ENCODE measurements at regions not wholly inside any gene's neighbourhood (a gene's known extent, or its start where the extent isn't known, plus 50 kb on each side); places are given as distances from the start of the nearest gene placed in this dataset.

DNA sequence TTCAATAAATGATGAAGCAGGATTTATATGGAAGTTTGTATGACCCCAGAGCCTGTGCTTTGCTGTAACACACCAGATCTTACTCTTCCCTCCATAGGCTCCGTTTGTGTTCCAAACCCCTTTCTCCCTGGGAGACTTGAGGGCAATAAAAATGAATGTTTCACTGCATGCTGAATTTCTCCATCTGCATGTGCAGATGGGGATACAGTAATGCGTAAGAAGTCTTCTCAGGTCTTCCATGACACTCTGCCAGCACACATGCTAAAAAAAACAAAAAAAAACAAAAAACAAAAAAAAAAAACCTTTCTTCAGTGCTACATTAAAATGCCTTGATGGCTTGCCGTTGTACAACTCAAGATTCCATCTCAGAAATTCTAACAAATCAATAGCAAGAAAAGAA, 170.2 kb upstream of the ANKFN1 start:
- no peaks in the 10 kb centered on the region for H3K4me1 ChIP-seq (ENCODE audit: low read length)
- H3K9me3 ChIP-seq (replicated peaks; ENCODE audit: insufficient read depth, low read length): no peaks in the 10 kb centered on the region
- no peaks in the 10 kb centered on the region for H3K9me2 ChIP-seq (replicated peaks; ENCODE audit: insufficient read depth, low read length)

GRCh38 chr17:55986817-55987216, 166.5 kb upstream of the ANKFN1 start:
- no peak for DNase-seq
- Histone ChIP-seq H4K20me1 (ENCODE audit: insufficient read depth, low read length) (no peaks in the 10 kb centered on the region), H3F3A (ENCODE audit: insufficient read depth, low read length) (no peaks in the 10 kb centered on the region), H3K79me2 (ENCODE audit: low read length) (no peaks in the 10 kb centered on the region), H2AFZ (ENCODE audit: low read length) (no peak overlapping the region), H3K4me2 (ENCODE audit: low read depth, low read length) (no peak overlapping the region), H3K27ac (ENCODE audit: low read length) (no peak overlapping the region), H3K9me3 (replicated peaks; ENCODE audit: insufficient read depth, low read length) (no peaks in the 10 kb centered on the region), H3K9ac (ENCODE audit: low read length) (no peak overlapping the region), H3K9me2 (replicated peaks; ENCODE audit: insufficient read depth, low read length) (no peaks in the 10 kb centered on the region), H3K4me1 (ENCODE audit: low read length) (no peaks in the 10 kb centered on the region), H3K36me3 (replicated peaks; ENCODE audit: insufficient read depth, low read length) (no peaks in the 10 kb centered on the region), H3K27me3 (replicated peaks; ENCODE audit: insufficient read depth, low read length) (no peaks in the 10 kb centered on the region), H3K4me3 (ENCODE audit: low read length) (no peak overlapping the region)
- TF ChIP-seq EZH2phosphoT487 (IDR thresholded peaks at IDR 0.05; ENCODE audit: low read length) (no peak), EZH2 (optimal IDR thresholded peaks at IDR 0.05; ENCODE audit: low read depth, low read length) (no peak), CTCF (IDR thresholded peaks at IDR 0.05; ENCODE audit: low read length) (no peak)

More for the DNA sequence above, 170.2 kb upstream of the ANKFN1 start:
- TF ChIP-seq EZH2 (optimal IDR thresholded peaks at IDR 0.05; ENCODE audit: low read depth, low read length) (no peak), CTCF (IDR thresholded peaks at IDR 0.05; ENCODE audit: low read length) (no peak), EZH2phosphoT487 (IDR thresholded peaks at IDR 0.05; ENCODE audit: low read length) (no peak)
- Histone ChIP-seq H3K79me2 (ENCODE audit: low read length) (no peaks in the 10 kb centered on the region), H3K27me3 (replicated peaks; ENCODE audit: insufficient read depth, low read length) (no peaks in the 10 kb centered on the region), H3K9ac (ENCODE audit: low read length) (no peak overlapping the region), H2AFZ (ENCODE audit: low read length) (no peak overlapping the region), H3K4me3 (ENCODE audit: low read length) (no peak overlapping the region), H3F3A (ENCODE audit: insufficient read depth, low read length) (no peaks in the 10 kb centered on the region), H3K27ac (ENCODE audit: low read length) (no peak overlapping the region), H3K36me3 (replicated peaks; ENCODE audit: insufficient read depth, low read length) (no peaks in the 10 kb centered on the region), H4K20me1 (ENCODE audit: insufficient read depth, low read length) (no peaks in the 10 kb centered on the region), H3K4me2 (ENCODE audit: low read depth, low read length) (no peak overlapping the region)
- DNase-seq: no peak

DNA sequence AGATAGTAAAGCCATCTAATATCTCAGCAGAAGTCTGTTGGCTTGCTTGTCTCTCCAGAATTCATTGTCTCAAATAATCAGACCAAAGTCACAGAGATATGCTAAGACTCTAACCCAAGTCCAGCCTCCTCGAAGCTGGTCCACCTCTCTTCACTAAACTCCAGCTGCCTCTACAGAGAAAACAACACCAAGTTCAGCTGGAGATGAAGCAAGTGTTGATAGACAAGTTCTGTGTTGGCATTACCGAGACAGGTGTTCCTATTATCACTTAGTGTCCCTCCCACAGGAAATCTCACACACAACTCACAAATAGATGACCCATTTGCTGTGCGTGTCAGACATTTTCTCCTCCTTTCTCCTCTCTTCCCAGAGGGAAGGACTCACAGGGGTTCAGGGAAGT, 164.4 kb upstream of the ANKFN1 start:
- no peak for DNase-seq
- H3K4me1 ChIP-seq (ENCODE audit: low read length): no peaks in the 10 kb centered on the region
- no peak for TF ChIP-seq EZH2 (optimal IDR thresholded peaks at IDR 0.05; ENCODE audit: low read depth, low read length)
- no peak for TF ChIP-seq CTCF (IDR thresholded peaks at IDR 0.05; ENCODE audit: low read length)
- TF ChIP-seq EZH2phosphoT487 (IDR thresholded peaks at IDR 0.05; ENCODE audit: low read length): no peak

More for the DNA sequence above, 164.4 kb upstream of the ANKFN1 start:
- H3K9me3 ChIP-seq (replicated peaks; ENCODE audit: insufficient read depth, low read length): no peaks in the 10 kb centered on the region
- H3K4me3 ChIP-seq (ENCODE audit: low read length): no peak overlapping the region
- H3K79me2 ChIP-seq (ENCODE audit: low read length): no peaks in the 10 kb centered on the region
- H3K36me3 ChIP-seq (replicated peaks; ENCODE audit: insufficient read depth, low read length): no peaks in the 10 kb centered on the region
- no peak overlapping the region for H2AFZ ChIP-seq (ENCODE audit: low read length)
- H3K27ac ChIP-seq (ENCODE audit: low read length): no peak overlapping the region
- no peak overlapping the region for H3K4me2 ChIP-seq (ENCODE audit: low read depth, low read length)
- no peaks in the 10 kb centered on the region for H3K9me2 ChIP-seq (replicated peaks; ENCODE audit: insufficient read depth, low read length)
- no peaks in the 10 kb centered on the region for H3F3A ChIP-seq (ENCODE audit: insufficient read depth, low read length)
- H3K27me3 ChIP-seq (replicated peaks; ENCODE audit: insufficient read depth, low read length): no peaks in the 10 kb centered on the region
- no peaks in the 10 kb centered on the region for H4K20me1 ChIP-seq (ENCODE audit: insufficient read depth, low read length)
- H3K9ac ChIP-seq (ENCODE audit: low read length): no peak overlapping the region
